Mesenchymal stem cell (in vitro differentiated cells and primary cell): ENCODE measurements at regions not wholly inside any gene's neighbourhood (a gene's known extent, or its start where the extent isn't known, plus 50 kb on each side); places are given as distances from the start of the nearest gene placed in this dataset.

ENCODE experiments used
- DNase-seq: peaks from one replicate; pipeline ENCODE4 v3.0.0-alpha.2; 2013
- H2AFZ ChIP-seq: one replicate; pipeline ENCODE4 v1.6.1; 2013; ENCODE audit warnings: low read depth, mild to moderate bottlenecking, control low read depth, inconsistent platforms, low read length, moderate library complexity
- H2AK5ac ChIP-seq: 2 replicates; pipeline ENCODE4 v1.6.1; 2013; ENCODE audit warnings: low read length, moderate library complexity, mild to moderate bottlenecking, inconsistent platforms; ENCODE audit not compliant: severe bottlenecking
- H2BK120ac ChIP-seq: one replicate; pipeline ENCODE4 v1.6.1; 2013; ENCODE audit warnings: low read depth, mild to moderate bottlenecking, inconsistent platforms, low read length, moderate library complexity
- H2BK12ac ChIP-seq, 2 experiments: one replicate each; pipeline ENCODE4 v1.6.1; 2013; ENCODE audit warnings: inconsistent platforms in 2 of 2, low read length in 2 of 2, mild to moderate bottlenecking in 2 of 2, moderate library complexity in 2 of 2, control low read depth in 1 of 2
- H2BK15ac ChIP-seq: one replicate; pipeline ENCODE4 v1.6.1; 2013; ENCODE audit warnings: mild to moderate bottlenecking, low read depth, inconsistent platforms; ENCODE audit not compliant: poor library complexity, severe bottlenecking
- H2BK5ac ChIP-seq: 2 replicates; pipeline ENCODE4 v1.6.1; 2013; ENCODE audit warnings: low read depth, mild to moderate bottlenecking, low read length, control low read depth, inconsistent platforms; ENCODE audit not compliant: poor library complexity, severe bottlenecking
- H3K14ac ChIP-seq, 2 experiments: one replicate each; pipeline ENCODE4 v1.6.1; 2013; ENCODE audit warnings: inconsistent platforms in 2 of 2, low read length in 2 of 2, control low read depth in 1 of 2, mild to moderate bottlenecking in 1 of 2, moderate library complexity in 1 of 2
- H3K18ac ChIP-seq, 2 experiments: one replicate each; pipeline ENCODE4 v1.6.1; 2013; ENCODE audit warnings: inconsistent platforms in 2 of 2, low read length in 2 of 2, control low read depth in 1 of 2, low read depth in 1 of 2, mild to moderate bottlenecking in 1 of 2
- H3K23ac ChIP-seq, 2 experiments: one replicate each; pipeline ENCODE4 v1.6.1; 2013; ENCODE audit warnings: inconsistent platforms in 2 of 2, low read length in 2 of 2, mild to moderate bottlenecking in 2 of 2, moderate library complexity in 2 of 2, control low read depth in 1 of 2
- H3K27ac ChIP-seq: 2 replicates; pipeline ENCODE4 v1.5.1; 2013; ENCODE audit warnings: mild to moderate bottlenecking, moderate library complexity, low read length, control low read depth, inconsistent platforms; ENCODE audit not compliant: poor library complexity, severe bottlenecking
- H3K27me3 ChIP-seq, 2 experiments: 2 replicates each; pipeline versions ENCODE4 v1.6.1 to v1.7.0; 2013; ENCODE audit warnings: low read length in 2 of 2, mild to moderate bottlenecking in 2 of 2, moderate library complexity in 2 of 2, control low read depth in 1 of 2, inconsistent platforms in 1 of 2; ENCODE audit not compliant: control insufficient read depth in 1 of 2, insufficient read depth in 1 of 2
- H3K36me3 ChIP-seq, 2 experiments: 2 replicates each; pipeline versions ENCODE4 v1.6.1 to v1.7.0; 2013; ENCODE audit warnings: low read length in 2 of 2, control low read depth in 1 of 2, inconsistent platforms in 1 of 2, low read depth in 1 of 2, mild to moderate bottlenecking in 1 of 2; ENCODE audit not compliant: insufficient read depth in 2 of 2, control insufficient read depth in 1 of 2
- H3K4ac ChIP-seq, 2 experiments: one replicate each; pipeline ENCODE4 v1.6.1; 2013; ENCODE audit warnings: inconsistent platforms in 2 of 2, low read length in 2 of 2, mild to moderate bottlenecking in 2 of 2, moderate library complexity in 2 of 2, control low read depth in 1 of 2, low read depth in 1 of 2
- H3K4me1 ChIP-seq: 2 replicates; pipeline ENCODE4 v1.6.1; 2013; ENCODE audit warnings: low read depth, low read length, control low read depth; ENCODE audit not compliant: control insufficient read depth, insufficient read depth
- H3K4me2 ChIP-seq: 2 replicates; pipeline ENCODE4 v1.6.1; 2013; ENCODE audit warnings: low read length, mild to moderate bottlenecking, inconsistent platforms; ENCODE audit not compliant: poor library complexity, severe bottlenecking
- H3K4me3 ChIP-seq, 2 experiments: 2 replicates each; pipeline versions ENCODE4 v1.5.1 to v1.7.0; 2013; ENCODE audit warnings: low read length in 2 of 2, mild to moderate bottlenecking in 2 of 2, control low read depth in 1 of 2, low read depth in 1 of 2; ENCODE audit not compliant: insufficient read depth in 1 of 2
- H3K79me1 ChIP-seq: replicated peaks from 2 replicates; pipeline ENCODE4 v1.6.1; 2013; ENCODE audit warnings: mild to moderate bottlenecking, control low read depth, low read length, inconsistent platforms; ENCODE audit not compliant: poor library complexity, severe bottlenecking
- H3K9ac ChIP-seq: 2 replicates; pipeline ENCODE4 v1.7.0; 2013; ENCODE audit warnings: mild to moderate bottlenecking, low read length, moderate library complexity
- H3K9me3 ChIP-seq: 2 replicates; pipeline ENCODE4 v1.7.0; 2013; ENCODE audit warnings: mild to moderate bottlenecking, low read length; ENCODE audit not compliant: control insufficient read depth
- H4K8ac ChIP-seq: one replicate; pipeline ENCODE4 v1.6.1; 2013; ENCODE audit warnings: inconsistent platforms, mild to moderate bottlenecking, low read length, moderate library complexity
- H4K91ac ChIP-seq: one replicate; pipeline ENCODE4 v1.6.1; 2013; ENCODE audit warnings: mild to moderate bottlenecking, low read length, inconsistent platforms
- WGBS: methylation state at CpG from one replicate; pipeline ENCODE4 v1.1.7; 2013; ENCODE audit warnings: mixed read lengths; 5-methylcytosine and 5-hydroxymethylcytosine counted together

- Histone ChIP-seq H3K4me1 (peaks cover 14% of the 10 kb centered on the region), H3K27ac (no peak overlapping the region), H3K4me3 (no peak overlapping the region), H3K9ac (no peak overlapping the region), H4K91ac (no peak overlapping the region), H3K23ac (no peak overlapping the region), H3K27me3 (peaks cover 10 to 31% of the 10 kb centered on the region in 2 experiments), H2BK120ac (no peak overlapping the region), H2AFZ (no peak overlapping the region), H4K8ac (no peak overlapping the region), H3K4ac (no peak overlapping the region), H2BK5ac (no peak overlapping the region), H3K4me2 (no peak overlapping the region), H3K36me3 (no peaks in the 10 kb centered on the region), H3K18ac (no peak overlapping the region), H3K9me3 (no peaks in the 10 kb centered on the region), H2BK12ac (no peak overlapping the region), H3K14ac (no peak overlapping the region), H3K79me1 (no peaks in the 10 kb centered on the region), H2BK15ac (no peak overlapping the region), H2AK5ac (no peak overlapping the region)
- no CpG with 5 or more reads among the region's 2 CpGs for WGBS
- DNase-seq: no peak
These were observed 173.6 kb upstream of the UMPS start for GRCh38 chr3:124556636-124557035.

DNA sequence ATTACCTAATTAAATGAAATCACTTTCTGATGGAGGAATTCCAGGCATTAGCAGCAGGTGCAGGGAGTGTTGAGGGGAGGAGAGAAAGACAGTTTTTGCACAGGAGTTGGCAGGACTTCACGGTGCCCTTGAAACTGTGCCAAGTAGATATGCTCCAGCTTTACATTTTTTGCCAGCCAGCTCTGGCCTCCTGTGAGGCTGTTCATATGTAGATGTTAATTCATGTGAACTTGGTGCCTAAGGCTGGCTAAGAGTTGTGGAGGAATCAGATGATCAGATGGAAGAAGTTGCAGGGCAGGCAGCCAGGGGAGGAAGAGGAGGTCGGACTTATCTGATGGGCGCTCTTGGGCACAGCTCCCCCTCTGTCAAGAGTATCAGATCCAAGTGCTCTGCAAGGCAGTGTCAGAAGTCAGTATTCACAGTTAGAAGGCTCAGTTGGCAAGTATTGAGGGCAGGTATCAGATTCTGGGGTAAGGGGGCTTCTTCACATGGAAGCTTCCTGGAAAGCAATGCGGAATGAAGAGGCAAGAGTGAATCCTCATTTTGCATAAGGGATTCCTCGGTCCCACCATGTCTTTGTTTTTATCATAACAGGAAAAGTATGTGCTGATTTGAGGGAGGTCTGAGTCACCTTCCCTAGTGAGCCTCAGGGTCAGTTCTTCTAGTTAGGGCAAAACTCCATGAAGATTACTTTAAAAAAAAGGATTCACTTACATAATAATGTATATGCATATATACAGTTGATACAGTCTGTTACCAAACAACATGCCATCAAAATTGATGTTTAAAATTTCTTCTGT is 172.6 kb upstream of the UMPS start:
- DNase-seq: peak; percentile 41
- Histone ChIP-seq H3K23ac (no peak overlapping the region), H2AFZ (peak overlapping the region; percentile 49), H3K4me2 (no peak overlapping the region), H3K18ac (no peak overlapping the region), H3K36me3 (no peaks in the 10 kb centered on the region), H3K4me3 (no peak overlapping the region), H3K4me1 (peaks cover 14% of the 10 kb centered on the region), H3K14ac (no peak overlapping the region), H3K4ac (no peak overlapping the region), H4K91ac (no peak overlapping the region), H3K79me1 (no peaks in the 10 kb centered on the region), H3K27me3 (peaks cover 20 to 29% of the 10 kb centered on the region in 2 experiments), H3K27ac (no peak overlapping the region), H2BK12ac (peak overlapping the region in 1 of 2 experiments; percentile 57), H4K8ac (no peak overlapping the region), H2BK15ac (no peak overlapping the region), H2BK5ac (no peak overlapping the region), H2BK120ac (no peak overlapping the region), H2AK5ac (peak overlapping the region; percentile 31), H3K9ac (no peak overlapping the region), H3K9me3 (no peaks in the 10 kb centered on the region)
- 65% methylated on average over 4 of the region's 5 CpGs for whole genome bisulfite sequencing

DNA sequence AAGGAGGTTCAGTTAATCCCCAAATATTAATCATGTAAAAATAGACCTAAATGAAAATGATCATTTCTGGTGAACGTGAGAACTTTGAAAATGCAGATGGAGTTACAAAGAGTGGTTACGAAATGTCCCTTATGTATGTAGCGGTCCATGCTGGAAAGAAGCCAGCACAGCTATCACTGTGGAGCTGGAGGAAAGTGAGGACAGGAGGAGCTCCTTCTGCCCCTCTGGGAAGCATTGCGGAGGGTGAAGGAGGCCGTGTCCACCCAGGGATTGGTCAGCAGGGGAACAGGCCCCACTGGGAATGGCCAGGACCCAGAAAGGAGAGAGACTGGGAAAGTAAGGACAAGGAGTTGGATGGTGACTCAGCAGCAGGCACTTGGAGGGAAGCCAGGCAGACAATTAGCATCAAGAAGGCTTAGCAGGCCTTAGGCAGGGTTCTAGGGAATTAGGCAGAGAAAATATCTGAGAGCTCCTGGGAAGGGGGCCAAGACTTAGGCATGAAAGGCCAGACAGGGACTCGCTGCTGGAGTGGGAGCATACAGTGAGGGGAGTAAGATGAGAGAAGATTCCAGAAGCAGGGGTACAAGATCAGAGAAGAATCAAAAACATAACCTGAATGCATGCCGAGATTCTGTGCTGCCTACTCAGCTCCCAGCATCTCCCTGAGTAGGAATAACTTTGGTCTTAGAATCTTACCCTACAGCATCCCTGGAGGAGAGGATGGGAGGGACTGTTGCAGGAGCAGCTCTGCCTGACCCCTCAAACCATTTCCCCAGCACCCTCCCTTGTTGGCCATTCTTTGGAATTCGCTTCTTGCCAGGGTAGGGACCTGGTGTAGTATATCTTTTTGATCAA is 171.0 kb upstream of the UMPS start:
- H3K23ac ChIP-seq: no peak overlapping the region
- peak overlapping the region; percentile 46 to 71 for H3K18ac ChIP-seq
- H3K36me3 ChIP-seq: peaks cover 0 to 4% of the 10 kb centered on the region in 2 experiments
- WGBS: 42% methylated on average over 6 of the region's 8 CpGs
- H2BK15ac ChIP-seq: no peak overlapping the region
- H3K4ac ChIP-seq: peak overlapping the region in 1 of 2 experiments; percentile 24
- H2BK5ac ChIP-seq: no peak overlapping the region
- H3K4me2 ChIP-seq: no peak overlapping the region
- H3K27ac ChIP-seq: peak overlapping the region; percentile 66
- no peak overlapping the region for H2BK120ac ChIP-seq
- H4K8ac ChIP-seq: no peak overlapping the region
- H3K14ac ChIP-seq: no peak overlapping the region
- peak overlapping the region; percentile 45 for H2BK12ac ChIP-seq
- peaks cover 14% of the 10 kb centered on the region for H3K4me1 ChIP-seq
- H3K9ac ChIP-seq: peak overlapping the region; percentile 38
- peak overlapping the region; percentile 37 for H4K91ac ChIP-seq
- H2AFZ ChIP-seq: no peak overlapping the region
- H3K27me3 ChIP-seq: peaks cover 17 to 18% of the 10 kb centered on the region in 2 experiments
- peak overlapping the region; percentile 26 for H2AK5ac ChIP-seq
- H3K4me3 ChIP-seq: no peak overlapping the region
- no peaks in the 10 kb centered on the region for H3K9me3 ChIP-seq
- DNase-seq: peak; percentile 97
- H3K79me1 ChIP-seq: no peaks in the 10 kb centered on the region
